A549 (cell line): ENCODE measurements at regions not wholly inside any gene's neighbourhood (a gene's known extent, or its start where the extent isn't known, plus 50 kb on each side); places are given as distances from the start of the nearest gene placed in this dataset.

ENCODE experiments used
- ATAC-seq, 2 experiments: fragments of 200-7000 bp in 1 of 2; fragments of >200 bp in 1 of 2; cut with Nextera tagmentation in 1 of 2; cut with Tn5 transposase in 1 of 2; 3 replicates each; pipeline versions ENCODE4 v1.8.0 to v1.9.1; 2018 to 2020; ENCODE audit warnings: mild to moderate bottlenecking in 1 of 2, moderate library complexity in 1 of 2
- CTCF ChIA-PET: fragments of 300-600 bp; sonication (Branson Sonifier 250); formaldehyde crosslinking; extraction: SDS; loops from one replicate; lab custom pipeline; 2021; ENCODE audit warnings: antibody characterized with exemption, inconsistent platforms; lab: Yijun Ruan, JAX
- POLR2A ChIA-PET: fragments of 350-600 bp; formaldehyde crosslinking; extraction: SDS; loops from one replicate; lab custom pipeline; 2021; ENCODE audit warnings: antibody characterized with exemption, inconsistent platforms; lab: Yijun Ruan, JAX
- DNase-seq, 2 experiments: peaks; one replicate each; pipeline versions ENCODE4 v3.0.0 to v3.0.0-alpha.2; 2011 to 2016; ENCODE audit warnings: low read depth in 1 of 2, low spot score in 1 of 2
- FAIRE-seq: peaks from 2 replicates; lab custom pipeline; 2011; peaks lifted over from hg19 to GRCh38; lab: Jason Lieb, UNC
- H3K27ac ChIP-seq, 2 experiments: fragments of >200 bp; sonication (Bioruptor Twin); formaldehyde crosslinking; 3 replicates each; pipeline ENCODE4 v1.5.1; 2016 to 2017
- H3K4me1 ChIP-seq: fragments of >200 bp; sonication (Bioruptor Twin); formaldehyde crosslinking; 3 replicates; pipeline ENCODE4 v1.6.1; 2016
- H3K4me2 ChIP-seq: fragments of >200 bp; sonication (Bioruptor Twin); formaldehyde crosslinking; 3 replicates; pipeline ENCODE4 v1.6.1; 2016
- H3K4me3 ChIP-seq: fragments of >200 bp; sonication (Bioruptor Twin); formaldehyde crosslinking; 3 replicates; pipeline ENCODE4 v1.5.1; 2016
- H3K9me3 ChIP-seq: fragments of >200 bp; sonication (Bioruptor Twin); formaldehyde crosslinking; 3 replicates; pipeline ENCODE4 v1.6.1; 2016
- ATOH8 ChIP-seq: fragments of 250-450 bp; sonication (Bioruptor Pico); IDR thresholded peaks from 2 replicates; pipeline ENCODE4 v1.5.0; 2020; ENCODE audit warnings: low read depth, mild to moderate bottlenecking, moderate library complexity
- CBX2 ChIP-seq: fragments of 200-600 bp; sonication (generic); IDR thresholded peaks from 2 replicates; pipeline ENCODE4 v1.6.1; 2016; ENCODE audit warnings: low read depth, mild to moderate bottlenecking, borderline replicate concordance
- FOSL2 ChIP-seq, 2 experiments: fragments of 450-650 bp in 1 of 2; fragments of >200 bp in 1 of 2; sonication (Bioruptor Twin) in 1 of 2; formaldehyde crosslinking; IDR thresholded peaks; 2 replicates each; pipeline versions ENCODE4 v1.5.0 to v1.6.1; 2016 to 2020; ENCODE audit warnings: mild to moderate bottlenecking in 1 of 2, moderate library complexity in 1 of 2
- HMGXB4 ChIP-seq: fragments of 250-450 bp; sonication (Bioruptor Pico); IDR thresholded peaks from 2 replicates; pipeline ENCODE4 v1.5.0; 2021; ENCODE audit warnings: mild to moderate bottlenecking, moderate library complexity, borderline replicate concordance
- HOXB13 ChIP-seq: fragments of 250-450 bp; sonication (Bioruptor Pico); IDR thresholded peaks from 2 replicates; pipeline ENCODE4 v1.5.0; 2020; ENCODE audit warnings: low read depth, mild to moderate bottlenecking, moderate library complexity
- JUN ChIP-seq, 2 experiments: fragments of >200 bp; sonication (Bioruptor Twin); formaldehyde crosslinking; IDR thresholded peaks; 2 replicates in 1 of 2; 3 replicates in 1 of 2; pipeline ENCODE4 v1.6.1; 2016 to 2017
- JUNB ChIP-seq: fragments of >200 bp; sonication (Bioruptor Twin); formaldehyde crosslinking; IDR thresholded peaks from 2 replicates; pipeline ENCODE4 v1.6.1; 2016
- KDM1A ChIP-seq: fragments of 200-600 bp; sonication (generic); IDR thresholded peaks from 2 replicates; pipeline ENCODE4 v1.6.1; 2016; ENCODE audit warnings: low read depth, mild to moderate bottlenecking
- MAFK ChIP-seq: fragments of 450-650 bp; IDR thresholded peaks from 2 replicates; pipeline ENCODE4 v1.6.1; 2014; ENCODE audit not compliant: partially characterized antibody
- MYC ChIP-seq: IDR thresholded peaks from 2 replicates; pipeline ENCODE4 v1.6.1; 2012; ENCODE audit warnings: mild to moderate bottlenecking, inconsistent platforms, low read length, improper control_type of control experiment, borderline replicate concordance
- NPAS2 ChIP-seq: fragments of 250-450 bp; sonication (Bioruptor Pico); IDR thresholded peaks from 2 replicates; pipeline ENCODE4 v1.8.0; 2022; ENCODE audit warnings: mild to moderate bottlenecking, moderate library complexity, borderline replicate concordance
- PBX3 ChIP-seq: IDR thresholded peaks from 2 replicates; pipeline ENCODE4 v1.6.1; 2012
- PHF8 ChIP-seq: fragments of 200-600 bp; sonication (generic); IDR thresholded peaks from 2 replicates; pipeline ENCODE4 v1.6.1; 2016; ENCODE audit warnings: low read depth, mild to moderate bottlenecking, antibody characterized with exemption, moderate library complexity, borderline replicate concordance
- POLR2AphosphoS2 ChIP-seq: conservative IDR thresholded peaks from 2 replicates; pipeline ENCODE4 v1.6.1; 2012; ENCODE audit warnings: low read length, improper control_type of control experiment, inconsistent platforms
- TFCP2L1 ChIP-seq: fragments of 250-450 bp; sonication (Bioruptor Pico); IDR thresholded peaks from 2 replicates; pipeline ENCODE4 v1.5.0; 2021; ENCODE audit warnings: mild to moderate bottlenecking
- ZFP36 ChIP-seq: fragments of 450-650 bp; IDR thresholded peaks from 2 replicates; pipeline ENCODE4 v1.6.1; 2014; ENCODE audit warnings: borderline replicate concordance; ENCODE audit not compliant: partially characterized antibody
- ZSCAN20 ChIP-seq: fragments of 250-450 bp; sonication (Bioruptor Pico); IDR thresholded peaks from 2 replicates; pipeline ENCODE4 v1.8.0; 2022; ENCODE audit warnings: mild to moderate bottlenecking, moderate library complexity
- WGBS: methylation state at CpG from one replicate; pipeline ENCODE4 v1.1.6; 2017; ENCODE audit errors: missing lambda C conversion rate; 5-methylcytosine and 5-hydroxymethylcytosine counted together

- no peak for DNase-seq
- CTCF ChIA-PET = no interaction called here
- FAIRE-seq = no peak
- H3K4me1 ChIP-seq = no peaks in the 10 kb centered on the region
- H3K27ac ChIP-seq = no peak overlapping the region
- H3K9me3 ChIP-seq = peaks cover 3% of the 10 kb centered on the region; the same call in 1 of the 3 replicates
- POLR2A ChIA-PET = no interaction called here
- no peak for ATAC-seq
- TF ChIP-seq POLR2AphosphoS2 (no peak), HMGXB4 (CRISPR knock-in tag) (no peak), ZSCAN20 (CRISPR knock-in tag) (no peak), TFCP2L1 (no peak), ZFP36 (no peak)
- H3K4me3 ChIP-seq = no peak overlapping the region
- no peak overlapping the region for H3K4me2 ChIP-seq
Measured at GRCh38 chr18:2387588-2387987, 183.7 kb downstream of the METTL4 start.

- H3K4me2 ChIP-seq = no peak overlapping the region
- TF ChIP-seq MAFK = no peak
- TF ChIP-seq PHF8 = no peak
- no peak for TF ChIP-seq NPAS2 (CRISPR knock-in tag)
- no peak for TF ChIP-seq MYC
- no peak for TF ChIP-seq JUNB
- no peak for TF ChIP-seq PBX3
- no peak for TF ChIP-seq HOXB13 (CRISPR knock-in tag)
- TF ChIP-seq POLR2AphosphoS2 = no peak
- no peak for TF ChIP-seq ZSCAN20 (CRISPR knock-in tag)
- TF ChIP-seq CBX2 = no peak
- no peak for TF ChIP-seq JUN (IDR thresholded peaks at IDR 0.05)
- TF ChIP-seq KDM1A = no peak
- no peak for TF ChIP-seq FOSL2 (IDR thresholded peaks at IDR 0.05)
- TF ChIP-seq FOSL2 (CRISPR knock-in tag; IDR thresholded peaks at IDR 0.05) = no peak
- no peak for TF ChIP-seq HMGXB4 (CRISPR knock-in tag)
- TF ChIP-seq, all 56 proteins: peak for 0
- DNase-seq = no peak
- H3K4me1 ChIP-seq = no peaks in the 10 kb centered on the region
- H3K9me3 ChIP-seq = peaks cover 3% of the 10 kb centered on the region; the same call in 1 of the 3 replicates
- ATAC-seq = no peak
- ChIA-PET CTCF (no interaction called here), POLR2A (no interaction called here)
- no peak overlapping the region for H3K27ac ChIP-seq
- WGBS = 0% methylated on average over 1 of the region's 1 CpG
- H3K4me3 ChIP-seq = no peak overlapping the region
- no peak for FAIRE-seq
Measured at GRCh38 chr18:2390158-2390557, 181.1 kb downstream of the METTL4 start.

GRCh38 chr18:2391470-2391869 is 179.8 kb downstream of the METTL4 start:
- CTCF ChIA-PET = no interaction called here
- TF ChIP-seq ATOH8 (CRISPR knock-in tag) (no peak), PBX3 (no peak), FOSL2 (IDR thresholded peaks at IDR 0.05) (no peak), FOSL2 (CRISPR knock-in tag; IDR thresholded peaks at IDR 0.05) (no peak)
- TF ChIP-seq, all 56 proteins: peak for 0
- Histone ChIP-seq H3K4me3 (no peak overlapping the region), H3K4me1 (0 out of 3 replicates have a peak, but pooled peaks cover 5% of the 10 kb centered on the region), H3K4me2 (no peak overlapping the region), H3K9me3 (peaks cover 3% of the 10 kb centered on the region; the same call in 1 of the 3 replicates), H3K27ac (no peak overlapping the region)
- 59% methylated on average over 6 of the region's 6 CpGs for WGBS
- no peak for ATAC-seq
- no peak for FAIRE-seq
- POLR2A ChIA-PET = no interaction called here
- DNase-seq = no peak
